ENCODE measurements at regions not wholly inside any gene's neighbourhood (a gene's known extent, or its start where the extent isn't known, plus 50 kb on each side); places are given as distances from the start of the nearest gene placed in this dataset.

- no peaks in the 10 kb centered on the region for H3K9me3 Mint-ChIP-seq
- peaks cover 7% of the 10 kb centered on the region for H3K27me3 Mint-ChIP-seq (ENCODE audit: low read depth)
- H3K36me3 Mint-ChIP-seq (ENCODE audit: low read depth) = no peaks in the 10 kb centered on the region
- no peak overlapping the region for H3K27ac Mint-ChIP-seq
- no peaks in the 10 kb centered on the region for H3K4me1 Mint-ChIP-seq
- TF ChIP-seq CTCF (IDR thresholded peaks at IDR 0.05; ENCODE audit: unreplicated experiment in 3 of 3) = no peak
- H3K4me3 Mint-ChIP-seq = no peak overlapping the region
Observed at GRCh38 chr13:20351281-20352022, 119.3 kb upstream of the GJB6 start.

GRCh38 chr13:20350819-20351218 is 118.7 kb upstream of the GJB6 start:
- H3K4me3 Mint-ChIP-seq = no peak overlapping the region
- H3K27ac Mint-ChIP-seq = no peak overlapping the region
- H3K4me1 Mint-ChIP-seq = no peaks in the 10 kb centered on the region
- no peaks in the 10 kb centered on the region for H3K9me3 Mint-ChIP-seq
- H3K36me3 Mint-ChIP-seq (ENCODE audit: low read depth) = no peaks in the 10 kb centered on the region
- TF ChIP-seq CTCF (IDR thresholded peaks at IDR 0.05; ENCODE audit: unreplicated experiment in 3 of 3) = no peak
- H3K27me3 Mint-ChIP-seq (ENCODE audit: low read depth) = peaks cover 7% of the 10 kb centered on the region

- Mint-ChIP-seq H3K27ac (no peak overlapping the region), H3K4me1 (no peaks in the 10 kb centered on the region), H3K36me3 (ENCODE audit: low read depth) (no peaks in the 10 kb centered on the region), H3K27me3 (ENCODE audit: low read depth) (peaks cover 7% of the 10 kb centered on the region), H3K9me3 (no peaks in the 10 kb centered on the region), H3K4me3 (no peak overlapping the region)
- TF ChIP-seq CTCF (IDR thresholded peaks at IDR 0.05; ENCODE audit: unreplicated experiment in 3 of 3) = no peak
Observed at GRCh38 chr13:20350382-20350763, 118.3 kb upstream of the GJB6 start.

GRCh38 chr13:20349564-20350381 is 117.7 kb upstream of the GJB6 start:
- Mint-ChIP-seq H3K36me3 (ENCODE audit: low read depth) (no peaks in the 10 kb centered on the region), H3K27me3 (ENCODE audit: low read depth) (peaks cover 7% of the 10 kb centered on the region), H3K27ac (no peak overlapping the region), H3K4me1 (no peaks in the 10 kb centered on the region), H3K9me3 (no peaks in the 10 kb centered on the region), H3K4me3 (no peak overlapping the region)
- TF ChIP-seq CTCF (IDR thresholded peaks at IDR 0.05; ENCODE audit: unreplicated experiment in 3 of 3) = no peak

GRCh38 chr13:20348645-20349408 is 116.7 kb upstream of the GJB6 start:
- Mint-ChIP-seq H3K4me1 (no peaks in the 10 kb centered on the region), H3K27me3 (ENCODE audit: low read depth) (peaks cover 7% of the 10 kb centered on the region), H3K9me3 (no peaks in the 10 kb centered on the region), H3K27ac (peak overlapping the region in 1 of 3 experiments; percentile 0), H3K4me3 (no peak overlapping the region), H3K36me3 (ENCODE audit: low read depth) (no peaks in the 10 kb centered on the region)
- no peak for TF ChIP-seq CTCF (IDR thresholded peaks at IDR 0.05; ENCODE audit: unreplicated experiment in 3 of 3)

All from nephron (organoid).